GM18520 (cell line): ENCODE measurements at regions not wholly inside any gene's neighbourhood (a gene's known extent, or its start where the extent isn't known, plus 50 kb on each side); places are given as distances from the start of the nearest gene placed in this dataset.
A peak's percentile ranks its signal among the peaks of the same experiment; 100 is the strongest.
"Not testable (repeated sequence)": the region's sequence is repeated elsewhere in the genome, so short reads cannot be mapped to it uniquely, and the experiment has no call there.

Source experiments
- ATAC-seq: cut with Tn5 transposase; IDR thresholded peaks from one replicate; pipeline ENCODE4 v1.9.1; 2021; ENCODE audit not compliant: unreplicated experiment

GRCh38 chr2:167607731-167608130 is 639.7 kb downstream of the STK39 start:
- no peak for ATAC-seq

GRCh38 chr2:167607211-167607610 is 640.2 kb downstream of the STK39 start:
- ATAC-seq = no peak

GRCh38 chr2:167602122-167602521 is 645.3 kb downstream of the STK39 start:
- no peak for ATAC-seq

GRCh38 chr2:167599219-167599618 is 648.2 kb downstream of the STK39 start:
- no peak for ATAC-seq

GRCh38 chr2:167595839-167596471 is 651.4 kb downstream of the STK39 start:
- peak; percentile 93 for ATAC-seq

- ATAC-seq = no peak
These were observed 652.4 kb downstream of the STK39 start for GRCh38 chr2:167595021-167595420.

- no peak for ATAC-seq
These were observed 655.0 kb downstream of the STK39 start for GRCh38 chr2:167592441-167592840.

- no peak for ATAC-seq
These were observed 664.8 kb downstream of the STK39 start for GRCh38 chr2:167582619-167583018.

- ATAC-seq = no peak
These were observed 665.3 kb downstream of the STK39 start for GRCh38 chr2:167581961-167582574.

GRCh38 chr2:167579826-167580225 is 667.6 kb downstream of the STK39 start:
- no peak for ATAC-seq

- ATAC-seq = no peak
These were observed 672.1 kb downstream of the STK39 start for GRCh38 chr2:167575276-167575675.

GRCh38 chr2:167572883-167573619 is 674.3 kb downstream of the STK39 start:
- no peak for ATAC-seq

- no peak for ATAC-seq
These were observed 677.0 kb downstream of the STK39 start for GRCh38 chr2:167570370-167570769.

- ATAC-seq = not testable (repeated sequence)
These were observed 675.8 kb downstream of the XIRP2 start for GRCh38 chr2:167563885-167564619.

- not testable (repeated sequence) for ATAC-seq
These were observed 670.2 kb downstream of the XIRP2 start for GRCh38 chr2:167558272-167558991.

GRCh38 chr2:167555098-167555720 is 666.9 kb downstream of the XIRP2 start:
- no peak for ATAC-seq

- no peak for ATAC-seq
These were observed 665.4 kb downstream of the XIRP2 start for GRCh38 chr2:167553635-167554034.

GRCh38 chr2:167551416-167551815 is 663.1 kb downstream of the XIRP2 start:
- no peak for ATAC-seq

GRCh38 chr2:167550448-167550847 is 662.2 kb downstream of the XIRP2 start:
- ATAC-seq = no peak

GRCh38 chr2:167548396-167548795 is 660.1 kb downstream of the XIRP2 start:
- no peak for ATAC-seq
